Coronary artery (tissue), 2 donors: ENCODE measurements at regions not wholly inside any gene's neighbourhood (a gene's known extent, or its start where the extent isn't known, plus 50 kb on each side); places are given as distances from the start of the nearest gene placed in this dataset.

Experiments used
- DNase-seq: peaks from one replicate; pipeline ENCODE4 v3.0.0-alpha.2; 2017; ENCODE audit warnings: low spot score
- H3K27ac ChIP-seq, 2 donors: fragments of 200-600 bp; sonication (generic); one replicate each; pipeline ENCODE4 v1.5.1; 2016 to 2019
- H3K4me3 ChIP-seq: fragments of 200-600 bp; sonication (generic); 2 replicates; pipeline ENCODE4 v1.5.1; 2016; ENCODE audit warnings: mild to moderate bottlenecking, moderate library complexity
- CTCF ChIP-seq: fragments of 200-600 bp; sonication (generic); IDR thresholded peaks from one replicate; pipeline ENCODE4 v1.5.1; 2019; ENCODE audit warnings: antibody characterized with exemption

GRCh38 chr10:6997509-6997908 lies 413.3 kb downstream of the SFMBT2 start:
- no peak for TF ChIP-seq CTCF
- no peak for DNase-seq
- Histone ChIP-seq H3K4me3 (no peak overlapping the region), H3K27ac (no peak overlapping the region)

GRCh38 chr10:6996431-6996830 lies 414.4 kb downstream of the SFMBT2 start:
- Histone ChIP-seq H3K4me3 (no peak overlapping the region), H3K27ac (no peak overlapping the region)
- DNase-seq = no peak
- TF ChIP-seq CTCF = no peak

GRCh38 chr10:6995831-6996230 lies 415.0 kb downstream of the SFMBT2 start:
- Histone ChIP-seq H3K4me3 (no peak overlapping the region), H3K27ac (no peak overlapping the region)
- no peak for TF ChIP-seq CTCF
- DNase-seq = no peak

- no peak overlapping the region for H3K27ac ChIP-seq
- DNase-seq = no peak
- no peak for TF ChIP-seq CTCF
- no peak overlapping the region for H3K4me3 ChIP-seq
Measured at GRCh38 chr10:6995341-6995740, 415.3 kb upstream of the PRKCQ start.

GRCh38 chr10:6990891-6991290 lies 410.8 kb upstream of the PRKCQ start:
- DNase-seq = no peak
- TF ChIP-seq CTCF = no peak
- Histone ChIP-seq H3K27ac (no peak overlapping the region), H3K4me3 (no peak overlapping the region)

- no peak for DNase-seq
- no peak for TF ChIP-seq CTCF
- H3K27ac ChIP-seq = no peak overlapping the region
- no peak overlapping the region for H3K4me3 ChIP-seq
Measured at GRCh38 chr10:6988654-6989053, 408.6 kb upstream of the PRKCQ start.

- Histone ChIP-seq H3K4me3 (no peak overlapping the region), H3K27ac (no peak overlapping the region)
- DNase-seq = no peak
- no peak for TF ChIP-seq CTCF
Measured at GRCh38 chr10:6987536-6987945, 407.5 kb upstream of the PRKCQ start.
